Vagina (tissue), 2 donors: ENCODE measurements at regions not wholly inside any gene's neighbourhood (a gene's known extent, or its start where the extent isn't known, plus 50 kb on each side); places are given as distances from the start of the nearest gene placed in this dataset.
A peak's percentile ranks its signal among the peaks of the same experiment; 100 is the strongest.

ENCODE experiments used
- DNase-seq, 2 donors: peaks; one replicate each; pipeline ENCODE4 v3.0.0-alpha.2; 2017; ENCODE audit errors: extremely low spot score in 2 of 2
- H3K27ac ChIP-seq: fragments of 200-600 bp; sonication (generic); one replicate; pipeline ENCODE4 v1.5.1; 2019
- H3K27me3 ChIP-seq: fragments of 200-600 bp; sonication (generic); one replicate; pipeline ENCODE4 v1.5.1; 2019
- H3K36me3 ChIP-seq, 2 donors: fragments of 200-600 bp; sonication (generic); one replicate each; pipeline ENCODE4 v1.5.1; 2017 to 2019
- H3K4me1 ChIP-seq: fragments of 200-600 bp; sonication (generic); one replicate; pipeline ENCODE4 v1.5.1; 2019
- H3K4me3 ChIP-seq, 2 donors: fragments of 200-600 bp; sonication (generic); 1 replicate in 1 of 2; 2 replicates in 1 of 2; pipeline ENCODE4 v1.5.1; 2016 to 2019
- H3K9me3 ChIP-seq: fragments of 200-600 bp; sonication (generic); one replicate; pipeline ENCODE4 v1.5.1; 2019
- POLR2A ChIP-seq, 2 donors: fragments of 450-650 bp; IDR thresholded peaks; one replicate each; pipeline ENCODE4 v1.6.1; 2017; ENCODE audit warnings: antibody characterized with exemption in 2 of 2, mild to moderate bottlenecking in 2 of 2, moderate library complexity in 2 of 2
- POLR2AphosphoS5 ChIP-seq, 2 donors: sonication (generic); formaldehyde crosslinking; IDR thresholded peaks; one replicate each; pipeline ENCODE4 v1.9.0; 2017; ENCODE audit warnings: antibody characterized with exemption in 2 of 2, mild to moderate bottlenecking in 2 of 2, low read depth in 1 of 2; ENCODE audit not compliant: insufficient read depth in 1 of 2
- intact Hi-C: fragments of 100-400 bp; cut with DNase I; formaldehyde crosslinking; loops from one replicate; pipeline ENCODE4 v1.15.1; 2023
- TF ChIP-seq, protein P1 (sequence below), 3 experiments: fragments of 450-650 bp in 2 of 3; fragments of 200-600 bp in 1 of 3; sonication (generic) in 1 of 3; IDR thresholded peaks; one replicate each; pipeline ENCODE4 v1.5.1; 2017 to 2019; ENCODE audit warnings: antibody characterized with exemption in 3 of 3, mild to moderate bottlenecking in 2 of 3, moderate library complexity in 2 of 3

DNA sequence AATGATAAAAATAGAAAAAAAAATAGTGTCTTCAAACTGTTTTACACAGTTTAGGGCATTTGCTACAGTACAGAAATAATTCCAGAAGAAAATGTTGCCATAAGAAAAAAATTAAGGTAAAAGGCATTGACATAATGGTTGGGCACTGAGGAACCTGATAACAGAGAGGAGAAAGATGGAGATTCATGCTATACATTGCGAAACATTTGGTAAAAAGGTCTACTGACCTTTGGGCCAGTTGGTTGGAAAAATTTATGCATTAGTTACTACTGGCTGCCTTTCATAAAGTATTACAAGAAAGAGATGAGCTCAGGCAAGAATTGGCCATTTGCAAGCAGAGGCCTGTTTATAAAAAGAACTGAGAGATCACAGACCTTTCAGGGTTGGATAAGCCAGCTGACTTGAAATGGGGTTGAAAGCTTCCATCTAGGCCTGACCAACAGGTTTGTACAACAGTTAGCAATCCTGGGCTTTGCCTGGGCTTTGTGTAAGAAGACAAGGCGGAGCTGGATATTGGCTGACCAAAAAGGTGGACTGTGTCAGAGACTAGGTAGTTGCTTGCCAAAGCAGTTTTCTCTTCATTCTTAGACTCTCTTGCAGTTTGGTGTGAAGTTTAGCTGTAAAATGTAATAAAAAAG is 166.6 kb upstream of the MCTP2 start:
- intact Hi-C loops: no loop called here
- no peak for DNase-seq
- H3K27ac ChIP-seq: no peak overlapping the region

DNA sequence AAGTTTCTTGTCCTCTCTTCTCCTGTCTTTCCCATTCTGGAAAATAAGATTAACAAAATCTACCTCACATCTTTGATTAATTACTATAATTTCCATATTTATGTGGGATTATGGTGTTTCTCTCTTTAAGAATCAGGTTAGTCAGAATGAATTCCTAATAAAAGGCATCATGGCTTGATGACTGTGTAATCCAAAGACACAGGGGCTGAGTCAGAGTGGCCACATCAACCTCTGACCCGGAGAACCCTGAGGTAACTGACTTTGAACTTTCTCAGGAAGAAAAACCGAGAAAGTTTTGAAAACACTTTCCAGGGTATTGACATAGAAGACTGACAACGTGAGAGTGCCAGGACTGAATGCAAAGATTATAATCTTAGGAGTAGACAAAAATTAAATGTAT is 170.3 kb upstream of the MCTP2 start:
- Histone ChIP-seq H3K9me3 (no peaks in the 10 kb centered on the region), H3K36me3 (no peaks in the 10 kb centered on the region), H3K27me3 (no peaks in the 10 kb centered on the region), H3K4me3 (no peak overlapping the region), H3K27ac (no peak overlapping the region), H3K4me1 (peaks cover 8% of the 10 kb centered on the region)
- TF ChIP-seq POLR2A (IDR thresholded peaks at IDR 0.05): no peak
- TF ChIP-seq, protein P1, sequence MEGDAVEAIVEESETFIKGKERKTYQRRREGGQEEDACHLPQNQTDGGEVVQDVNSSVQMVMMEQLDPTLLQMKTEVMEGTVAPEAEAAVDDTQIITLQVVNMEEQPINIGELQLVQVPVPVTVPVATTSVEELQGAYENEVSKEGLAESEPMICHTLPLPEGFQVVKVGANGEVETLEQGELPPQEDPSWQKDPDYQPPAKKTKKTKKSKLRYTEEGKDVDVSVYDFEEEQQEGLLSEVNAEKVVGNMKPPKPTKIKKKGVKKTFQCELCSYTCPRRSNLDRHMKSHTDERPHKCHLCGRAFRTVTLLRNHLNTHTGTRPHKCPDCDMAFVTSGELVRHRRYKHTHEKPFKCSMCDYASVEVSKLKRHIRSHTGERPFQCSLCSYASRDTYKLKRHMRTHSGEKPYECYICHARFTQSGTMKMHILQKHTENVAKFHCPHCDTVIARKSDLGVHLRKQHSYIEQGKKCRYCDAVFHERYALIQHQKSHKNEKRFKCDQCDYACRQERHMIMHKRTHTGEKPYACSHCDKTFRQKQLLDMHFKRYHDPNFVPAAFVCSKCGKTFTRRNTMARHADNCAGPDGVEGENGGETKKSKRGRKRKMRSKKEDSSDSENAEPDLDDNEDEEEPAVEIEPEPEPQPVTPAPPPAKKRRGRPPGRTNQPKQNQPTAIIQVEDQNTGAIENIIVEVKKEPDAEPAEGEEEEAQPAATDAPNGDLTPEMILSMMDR (IDR thresholded peaks at IDR 0.05): no peak
- TF ChIP-seq POLR2AphosphoS5 (IDR thresholded peaks at IDR 0.05; ENCODE audit: insufficient read depth in 1 of 2, low read depth in 1 of 2): no peak
- intact Hi-C loops: no loop called here
- DNase-seq: no peak

More for the DNA sequence above, 166.6 kb upstream of the MCTP2 start:
- Histone ChIP-seq H3K9me3 (peaks cover 2% of the 10 kb centered on the region), H3K36me3 (no peaks in the 10 kb centered on the region), H3K4me3 (no peak overlapping the region), H3K4me1 (no peaks in the 10 kb centered on the region), H3K27me3 (no peaks in the 10 kb centered on the region)
- TF ChIP-seq POLR2A (IDR thresholded peaks at IDR 0.05) (no peak), POLR2AphosphoS5 (IDR thresholded peaks at IDR 0.05; ENCODE audit: insufficient read depth in 1 of 2, low read depth in 1 of 2) (peak in 1 of 2 donors; percentile 22)

DNA sequence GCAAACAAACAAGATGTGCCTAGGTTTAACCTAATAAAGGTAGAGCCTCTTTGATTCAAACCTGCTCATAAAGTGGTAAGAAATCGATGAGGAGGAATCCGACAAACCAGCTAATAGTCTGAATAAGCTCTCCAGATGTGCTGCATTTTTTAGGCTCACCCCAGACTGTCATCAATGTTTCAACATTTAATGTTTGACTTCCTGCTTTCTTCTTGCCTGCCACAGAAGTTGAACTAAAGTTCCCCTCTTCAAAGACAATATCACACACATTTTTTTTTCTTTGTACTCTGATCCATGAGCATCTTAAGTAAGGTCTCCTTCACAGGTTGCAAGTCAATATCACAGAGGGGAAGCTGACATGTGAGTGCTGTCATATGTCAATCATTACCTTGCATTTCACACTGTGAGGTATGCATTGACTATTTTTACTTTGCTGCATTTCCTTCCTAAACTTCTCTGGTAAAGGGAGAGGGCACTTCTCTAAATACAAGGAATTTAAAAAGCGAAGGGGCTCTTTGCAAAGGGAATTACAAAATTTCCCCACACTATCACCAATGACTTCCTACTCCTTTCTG is 172.3 kb upstream of the MCTP2 start:
- intact Hi-C loops: no loop called here
- Histone ChIP-seq H3K36me3 (no peaks in the 10 kb centered on the region), H3K4me1 (peaks cover 8% of the 10 kb centered on the region), H3K4me3 (no peak overlapping the region), H3K27ac (no peak overlapping the region), H3K27me3 (no peaks in the 10 kb centered on the region), H3K9me3 (no peaks in the 10 kb centered on the region)
- no peak for DNase-seq
- TF ChIP-seq, protein P1 (IDR thresholded peaks at IDR 0.05): no peak
- TF ChIP-seq POLR2A (IDR thresholded peaks at IDR 0.05) (no peak), POLR2AphosphoS5 (IDR thresholded peaks at IDR 0.05; ENCODE audit: insufficient read depth in 1 of 2, low read depth in 1 of 2) (no peak)

DNA sequence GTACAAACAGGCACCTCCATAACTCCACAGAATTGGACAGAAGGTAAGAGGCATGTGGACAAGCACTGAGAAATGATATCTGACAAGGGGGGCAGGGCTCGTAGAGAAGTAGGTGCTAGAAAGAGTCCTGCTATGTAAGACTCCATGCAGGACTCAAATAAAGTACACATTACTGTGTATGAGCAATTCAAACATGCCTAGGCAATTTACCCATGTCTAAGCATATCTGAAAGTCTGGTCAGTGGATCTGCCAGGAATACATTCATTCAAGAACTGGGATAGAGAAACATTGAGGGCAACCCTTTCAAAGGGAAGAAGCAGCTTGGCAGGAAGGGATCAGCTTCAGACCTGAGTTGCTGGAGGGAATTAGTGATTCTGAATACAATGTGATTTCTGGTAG is 174.1 kb upstream of the MCTP2 start:
- H3K36me3 ChIP-seq: no peaks in the 10 kb centered on the region
- H3K9me3 ChIP-seq: no peaks in the 10 kb centered on the region
- H3K27me3 ChIP-seq: no peaks in the 10 kb centered on the region
- no peak overlapping the region for H3K27ac ChIP-seq
- H3K4me1 ChIP-seq: peaks cover 8% of the 10 kb centered on the region
- no peak overlapping the region for H3K4me3 ChIP-seq
- no peak for TF ChIP-seq POLR2AphosphoS5 (IDR thresholded peaks at IDR 0.05; ENCODE audit: insufficient read depth in 1 of 2, low read depth in 1 of 2)
- TF ChIP-seq POLR2A (IDR thresholded peaks at IDR 0.05): no peak
- TF ChIP-seq, protein P1 (IDR thresholded peaks at IDR 0.05): no peak
- intact Hi-C loops: no loop called here
- DNase-seq: no peak

DNA sequence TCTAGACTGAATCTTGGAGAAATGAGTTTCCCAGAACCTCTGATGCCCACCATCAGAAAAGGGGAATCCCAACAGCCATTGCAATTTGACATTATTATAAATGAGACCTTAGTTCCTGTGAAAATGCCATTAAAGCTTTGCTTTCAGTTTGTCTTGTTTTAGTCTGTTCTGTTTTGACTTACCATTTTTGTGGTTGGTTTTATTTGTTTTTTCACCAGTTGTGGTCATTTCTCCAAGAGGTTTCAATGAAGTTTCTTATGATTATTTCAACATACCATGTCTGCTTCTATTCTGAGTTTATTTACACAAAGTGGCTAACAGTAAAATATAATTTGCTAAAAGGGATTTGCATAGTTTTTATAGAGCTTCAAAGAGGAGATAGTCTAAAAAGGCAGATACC is 175.0 kb upstream of the MCTP2 start:
- H3K27me3 ChIP-seq: no peaks in the 10 kb centered on the region
- no peak overlapping the region for H3K27ac ChIP-seq
- peaks cover 8% of the 10 kb centered on the region for H3K4me1 ChIP-seq
- no peak for TF ChIP-seq POLR2A (IDR thresholded peaks at IDR 0.05)
- TF ChIP-seq, protein P1 (IDR thresholded peaks at IDR 0.05): no peak
- no peak for TF ChIP-seq POLR2AphosphoS5 (IDR thresholded peaks at IDR 0.05; ENCODE audit: insufficient read depth in 1 of 2, low read depth in 1 of 2)
- H3K4me3 ChIP-seq: no peak overlapping the region
- intact Hi-C loops: no loop called here
- DNase-seq: no peak
- H3K36me3 ChIP-seq: no peaks in the 10 kb centered on the region
- H3K9me3 ChIP-seq: no peaks in the 10 kb centered on the region
